ENCODE measurements at regions not wholly inside any gene's neighbourhood (a gene's known extent, or its start where the extent isn't known, plus 50 kb on each side); places are given as distances from the start of the nearest gene placed in this dataset.

DNA sequence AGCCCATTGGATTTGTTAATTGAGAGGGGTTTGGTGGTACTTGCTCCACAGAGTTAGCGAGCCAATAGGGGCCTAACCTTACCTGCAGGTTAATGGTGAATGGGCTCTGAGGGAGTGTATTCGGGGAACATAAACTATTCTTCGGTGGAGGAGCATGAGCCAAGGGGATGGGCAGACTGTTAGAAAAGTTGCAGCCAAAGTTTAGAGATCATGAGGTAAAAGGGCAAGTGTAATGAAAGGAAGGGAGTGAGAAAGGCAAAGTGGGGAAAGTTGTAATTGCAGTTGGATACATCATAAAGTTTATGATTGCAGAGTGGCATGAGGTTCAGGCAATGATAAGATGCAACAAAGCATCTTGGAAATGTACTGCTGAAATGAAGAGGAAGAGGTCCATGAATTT, 142.1 kb upstream of the TBX18 start:
- Histone ChIP-seq H3K9me3 (ENCODE audit: control insufficient read depth, low read depth, low read length) (no peaks in the 10 kb centered on the region), H3K27ac (ENCODE audit: insufficient read length, low read depth, low read length) (no peak overlapping the region)

More for the DNA sequence above, 142.1 kb upstream of the TBX18 start:
- no peak overlapping the region for H2BK15ac ChIP-seq (ENCODE audit: low read depth, low read length)
- Mint-ChIP-seq H3K4me3 (no peak overlapping the region), H3K4me1 (peaks cover 9 to 10% of the 10 kb centered on the region in 2 experiments), H3K9me3 (no peaks in the 10 kb centered on the region), H3K27me3 (ENCODE audit: low read depth) (no peaks in the 10 kb centered on the region), H3K36me3 (ENCODE audit: insufficient read depth in 1 of 3, low read depth in 3 of 3) (no peaks in the 10 kb centered on the region), H3K27ac (no peak overlapping the region)
- no peak overlapping the region for H3K9ac ChIP-seq (ENCODE audit: extremely low read depth, insufficient read length, low read length)
- WGBS (ENCODE audit: extremely low coverage, insufficient read length, low lambda C conversion rate) = no CpG with 5 or more reads among the region's 3 CpGs
- H2BK5ac ChIP-seq (ENCODE audit: insufficient read length, low read length) = no peak overlapping the region
- H3K18ac ChIP-seq (ENCODE audit: insufficient read length, low read depth, low read length) = no peak overlapping the region
- H3K23me2 ChIP-seq (ENCODE audit: insufficient read length, low read depth, low read length, poor library complexity, severe bottlenecking) = no peaks in the 10 kb centered on the region
- no peak overlapping the region for H2AK5ac ChIP-seq (ENCODE audit: insufficient read length, low read length)
- no peak overlapping the region for H2BK12ac ChIP-seq (ENCODE audit: insufficient read length, low read depth, low read length)
- no peak overlapping the region for H4K5ac ChIP-seq (ENCODE audit: insufficient read length, low read depth, low read length)
- H2AFZ ChIP-seq (ENCODE audit: low read length) = no peak overlapping the region
- no peak overlapping the region for H4K91ac ChIP-seq (ENCODE audit: insufficient read length, low read depth, low read length)
- no peaks in the 10 kb centered on the region for H4K20me1 ChIP-seq (ENCODE audit: control insufficient read depth, insufficient read depth, insufficient read length)
- H3K4me2 ChIP-seq (ENCODE audit: insufficient read depth, insufficient read length, low read length) = no peak overlapping the region
- H3K4me1 ChIP-seq (ENCODE audit: insufficient read depth, low read length) = no peaks in the 10 kb centered on the region
- H3K14ac ChIP-seq (ENCODE audit: insufficient read depth, low read length) = no peak overlapping the region
- TF ChIP-seq CTCF (conservative IDR thresholded peaks at IDR 0.05) = no peak
- DNase-seq = no peak
- H2BK20ac ChIP-seq (ENCODE audit: low read depth, low read length, poor library complexity, severe bottlenecking) = no peak overlapping the region
- H3K4ac ChIP-seq (ENCODE audit: low read depth, low read length) = no peak overlapping the region
- no peaks in the 10 kb centered on the region for H3K79me2 ChIP-seq (ENCODE audit: insufficient read depth, low read length)
- H3T11ph ChIP-seq (ENCODE audit: low read length) = no peak overlapping the region
- no peaks in the 10 kb centered on the region for H3K27me3 ChIP-seq (ENCODE audit: insufficient read depth, low read length)
- no peak overlapping the region for H3K56ac ChIP-seq (ENCODE audit: insufficient read length, low read depth, low read length)
- H4K8ac ChIP-seq (replicated peaks; ENCODE audit: insufficient read length, low read depth, low read length) = no peak overlapping the region
- no peaks in the 10 kb centered on the region for H3K79me1 ChIP-seq (ENCODE audit: insufficient read depth, low read depth, low read length, poor library complexity, severe bottlenecking)
- H3K23ac ChIP-seq (ENCODE audit: insufficient read length, low read depth, low read length) = no peak overlapping the region
- H2BK120ac ChIP-seq (ENCODE audit: low read depth, low read length, poor library complexity, severe bottlenecking) = no peak overlapping the region

Measured in H9 (cell line).